K562 (cell line): ENCODE measurements at regions not wholly inside any gene's neighbourhood (a gene's known extent, or its start where the extent isn't known, plus 50 kb on each side); places are given as distances from the start of the nearest gene placed in this dataset.

Experiments used
- ATAC-seq: fragments of 200-7000 bp; cut with Tn5 transposase; 3 replicates; pipeline ENCODE4 v1.9.1; 2020; ENCODE audit warnings: moderate library complexity
- BruUV-seq: library from RNA; stranded (reverse); fragments of 400-500 nt; replicated peaks from 2 replicates; lab custom pipeline; 2021; lab: Mats Ljungman, UMichigan
- CTCF ChIA-PET: fragments of 300-600 bp; formaldehyde crosslinking; extraction: SDS; loops from one replicate; lab custom pipeline; 2021; ENCODE audit warnings: low intra/inter-chr PET ratio; lab: Yijun Ruan, JAX
- POLR2A ChIA-PET: fragments of 300-600, 350-650 bp; sonication (Branson Sonifier 250); formaldehyde crosslinking; extraction: SDS; loops from one replicate; lab custom pipeline; 2021; ENCODE audit warnings: antibody characterized with exemption, inconsistent platforms; lab: Yijun Ruan, JAX
- DNase-seq, 4 experiments: peaks; one replicate each; pipeline versions ENCODE4 v3.0.0 to v3.0.0-alpha.2; 2011 to 2018; ENCODE audit warnings: low spot score in 3 of 4, mixed read lengths in 3 of 4; ENCODE audit errors: extremely low read depth in 1 of 4
- FAIRE-seq: peaks from 2 replicates; lab custom pipeline; 2011; peaks lifted over from hg19 to GRCh38; lab: Jason Lieb, UNC
- H2AFZ ChIP-seq: 2 replicates; pipeline ENCODE4 v1.6.0; 2011; ENCODE audit warnings: low read depth, low read length, control low read depth, inconsistent platforms
- H3K27ac ChIP-seq: fragments of 200-600 bp; 3 replicates; pipeline ENCODE4 v1.8.0; 2011; ENCODE audit warnings: low read depth, mild to moderate bottlenecking, control low read depth, inconsistent platforms, low read length, moderate library complexity, mixed read lengths; ENCODE audit errors: extremely low read depth
- H3K27me3 ChIP-seq, 2 experiments: fragments of 300-600 bp in 1 of 2; 2 replicates in 1 of 2; 3 replicates in 1 of 2; pipeline versions ENCODE4 v1.6.0 to v1.8.0; 2011; ENCODE audit warnings: inconsistent platforms in 2 of 2, low read length in 2 of 2, mild to moderate bottlenecking in 1 of 2, mixed read lengths in 1 of 2, moderate library complexity in 1 of 2; ENCODE audit not compliant: control insufficient read depth in 2 of 2, insufficient read depth in 2 of 2
- H3K36me3 ChIP-seq: fragments of 300-600 bp; 3 replicates; pipeline ENCODE4 v1.8.0; 2011; ENCODE audit warnings: mild to moderate bottlenecking, low read length, inconsistent platforms; ENCODE audit not compliant: control insufficient read depth, insufficient read depth
- H3K4me1 ChIP-seq, 2 experiments: fragments of 200-600 bp in 1 of 2; replicated peaks in 1 of 2; 2 replicates in 1 of 2; 3 replicates in 1 of 2; pipeline versions ENCODE4 v1.5.1 to v1.8.0; 2011; ENCODE audit warnings: inconsistent platforms in 2 of 2, low read length in 2 of 2, mild to moderate bottlenecking in 1 of 2, mixed read lengths in 1 of 2, moderate library complexity in 1 of 2; ENCODE audit not compliant: control insufficient read depth in 2 of 2, insufficient read depth in 2 of 2
- H3K4me2 ChIP-seq: 2 replicates; pipeline ENCODE4 v1.6.1; 2011; ENCODE audit warnings: low read length, control low read depth, inconsistent platforms, mixed read lengths; ENCODE audit not compliant: insufficient read depth
- H3K4me3 ChIP-seq: fragments of 200-600 bp; sonication (generic), shearing (Covaris generic); 2 replicates; pipeline ENCODE4 v1.5.1; 2016; ENCODE audit warnings: control low read depth, inconsistent platforms
- H3K79me2 ChIP-seq: fragments of 200-600 bp; 3 replicates; pipeline ENCODE4 v1.8.0; 2011; ENCODE audit warnings: low read length, inconsistent platforms; ENCODE audit not compliant: control insufficient read depth, insufficient read depth
- H3K9ac ChIP-seq, 2 experiments: 2 replicates each; pipeline versions ENCODE4 v1.6.0 to v1.6.1; 2011; ENCODE audit warnings: low read depth in 2 of 2, low read length in 2 of 2, control low read depth in 1 of 2, inconsistent platforms in 1 of 2, mild to moderate bottlenecking in 1 of 2, mixed read lengths in 1 of 2; ENCODE audit not compliant: insufficient read depth in 1 of 2
- H3K9me1 ChIP-seq: one replicate; pipeline ENCODE4 v1.6.0; 2011; ENCODE audit warnings: inconsistent platforms, mild to moderate bottlenecking, low read length, moderate library complexity; ENCODE audit not compliant: control insufficient read depth, insufficient read depth
- H3K9me3 ChIP-seq: replicated peaks from 2 replicates; pipeline ENCODE4 v1.5.1; 2011; ENCODE audit warnings: low read depth, low read length, inconsistent platforms; ENCODE audit not compliant: control insufficient read depth, insufficient read depth
- H4K20me1 ChIP-seq: replicated peaks from 2 replicates; pipeline ENCODE4 v1.6.1; 2011; ENCODE audit warnings: low read length, inconsistent platforms, mixed read lengths; ENCODE audit not compliant: control insufficient read depth, insufficient read depth
- E2F6 ChIP-seq, 2 experiments: IDR thresholded peaks; 2 replicates each; pipeline ENCODE4 v1.6.1; 2011; ENCODE audit warnings: borderline replicate concordance in 1 of 2, control low read depth in 1 of 2, low read depth in 1 of 2, low read length in 1 of 2, mild to moderate bottlenecking in 1 of 2, mixed read lengths in 1 of 2, moderate library complexity in 1 of 2; ENCODE audit not compliant: insufficient read depth in 1 of 2, insufficient read length in 1 of 2, poor library complexity in 1 of 2, severe bottlenecking in 1 of 2; ENCODE audit errors: extremely low read depth in 1 of 2
- EHMT2 ChIP-seq: fragments of 450-650 bp; IDR thresholded peaks from 2 replicates; pipeline ENCODE4 v1.6.1; 2018; ENCODE audit warnings: antibody characterized with exemption
- IFI16 ChIP-seq: fragments of 250-450 bp; sonication (Bioruptor Pico); IDR thresholded peaks from 2 replicates; pipeline ENCODE4 v2.1.2; 2022; ENCODE audit warnings: mild to moderate bottlenecking, inconsistent platforms
- POLR3G ChIP-seq: IDR thresholded peaks from 2 replicates; pipeline ENCODE4 v1.6.1; 2011; ENCODE audit not compliant: insufficient read length, insufficient replicate concordance; ENCODE audit errors: extremely low read depth
- ZNF76 ChIP-seq: fragments of 250-450 bp; sonication (Bioruptor Pico); IDR thresholded peaks from 2 replicates; pipeline ENCODE4 v1.4.0; 2020; ENCODE audit warnings: mild to moderate bottlenecking, moderate library complexity, borderline replicate concordance
- ZNF766 ChIP-seq: fragments of 200-800 bp; sonication (Bioruptor generic); conservative IDR thresholded peaks from 2 replicates; pipeline ENCODE4 v1.6.1; 2016; ENCODE audit warnings: missing genetic modification characterization, missing compliant biosample characterization
- WGBS: fragments of 100-300 bp; shearing (Covaris generic); methylation state at CpG from one replicate; pipeline ENCODE4 v1.1.6; 2016; ENCODE audit warnings: low coverage, mixed read lengths; ENCODE audit not compliant: insufficient coverage; ENCODE audit errors: missing lambda C conversion rate; 5-methylcytosine and 5-hydroxymethylcytosine counted together
- in situ Hi-C: fragments of 300-500 bp; cut with MboI; formaldehyde crosslinking; loops from 4 replicates; pipeline ENCODE4 v1.15.0; 2018; ENCODE audit warnings: inconsistent platforms, mixed read lengths
- intact Hi-C: fragments of 100-400 bp; cut with micrococcal nuclease; formaldehyde crosslinking; loops from 2 replicates; pipeline ENCODE4 v1.14.2; 2022

GRCh38 chr9:115283395-115283794 lies 165.4 kb upstream of the TNC start:
- no peak for DNase-seq
- Histone ChIP-seq H3K79me2 (no peaks in the 10 kb centered on the region), H3K4me3 (no peak overlapping the region), H3K27ac (no peak overlapping the region), H2AFZ (no peak overlapping the region), H3K4me2 (no peak overlapping the region), H4K20me1 (no peaks in the 10 kb centered on the region), H3K4me1 (no peaks in the 10 kb centered on the region), H3K9ac (no peak overlapping the region), H3K9me3 (no peaks in the 10 kb centered on the region), H3K36me3 (no peaks in the 10 kb centered on the region), H3K9me1 (no peaks in the 10 kb centered on the region), H3K27me3 (no peaks in the 10 kb centered on the region)
- BruUV-seq = no TSS peak
- ATAC-seq = no peak
- 0% methylated on average over 1 of the region's 1 CpG for WGBS
- no peak for TF ChIP-seq EHMT2
- TF ChIP-seq ZNF766 = no peak
- no peak for TF ChIP-seq POLR3G
- TF ChIP-seq E2F6 (IDR thresholded peaks at IDR 0.05; ENCODE audit: borderline replicate concordance in 1 of 2, extremely low read depth in 1 of 2, insufficient read depth in 1 of 2, insufficient read length in 1 of 2, low read depth in 1 of 2, low read length in 1 of 2, poor library complexity in 1 of 2, severe bottlenecking in 1 of 2) = no peak
- TF ChIP-seq IFI16 (CRISPR knock-in tag) = no peak
- TF ChIP-seq ZNF76 (CRISPR knock-in tag) = no peak
- ChIA-PET CTCF (no interaction called here), POLR2A (no interaction called here)
- intact Hi-C loops = no loop called here
- in situ Hi-C loops = no loop called here
- FAIRE-seq = no peak
